ENCODE measurements at regions not wholly inside any gene's neighbourhood (a gene's known extent, or its start where the extent isn't known, plus 50 kb on each side); places are given as distances from the start of the nearest gene placed in this dataset.

DNA sequence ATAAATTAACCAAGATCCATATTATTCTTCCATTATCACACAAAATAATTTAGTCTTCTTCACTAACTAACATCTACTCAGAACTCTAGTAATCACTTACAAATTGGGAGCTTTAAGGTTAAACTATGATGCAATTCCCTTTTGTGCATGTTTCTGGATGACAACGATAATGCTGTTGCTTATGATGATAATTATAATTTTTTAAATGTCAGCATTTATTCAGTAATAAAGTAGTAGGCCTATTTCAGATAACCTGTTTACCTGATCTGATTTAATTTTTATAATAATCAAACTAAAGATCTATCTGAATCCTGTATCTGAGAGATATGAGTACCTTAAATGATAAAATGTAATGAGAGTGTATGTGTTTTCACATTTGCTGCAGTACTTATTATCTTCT lies 507.8 kb upstream of the GRID2 start:
- no peak for ATAC-seq (ENCODE audit: low FRiP score in 2 of 2)
- Histone ChIP-seq H3K27ac (no peak overlapping the region), H3K36me3 (no peaks in the 10 kb centered on the region), H3K4me1 (no peaks in the 10 kb centered on the region), H3K4me3 (no peak overlapping the region), H3K9me3 (no peaks in the 10 kb centered on the region), H3K27me3 (no peaks in the 10 kb centered on the region)
- TF ChIP-seq EP300 (IDR thresholded peaks at IDR 0.05) (no peak), POLR2AphosphoS5 (IDR thresholded peaks at IDR 0.05) (no peak), POLR2A (IDR thresholded peaks at IDR 0.05) (no peak)
- TF ChIP-seq, protein P1, sequence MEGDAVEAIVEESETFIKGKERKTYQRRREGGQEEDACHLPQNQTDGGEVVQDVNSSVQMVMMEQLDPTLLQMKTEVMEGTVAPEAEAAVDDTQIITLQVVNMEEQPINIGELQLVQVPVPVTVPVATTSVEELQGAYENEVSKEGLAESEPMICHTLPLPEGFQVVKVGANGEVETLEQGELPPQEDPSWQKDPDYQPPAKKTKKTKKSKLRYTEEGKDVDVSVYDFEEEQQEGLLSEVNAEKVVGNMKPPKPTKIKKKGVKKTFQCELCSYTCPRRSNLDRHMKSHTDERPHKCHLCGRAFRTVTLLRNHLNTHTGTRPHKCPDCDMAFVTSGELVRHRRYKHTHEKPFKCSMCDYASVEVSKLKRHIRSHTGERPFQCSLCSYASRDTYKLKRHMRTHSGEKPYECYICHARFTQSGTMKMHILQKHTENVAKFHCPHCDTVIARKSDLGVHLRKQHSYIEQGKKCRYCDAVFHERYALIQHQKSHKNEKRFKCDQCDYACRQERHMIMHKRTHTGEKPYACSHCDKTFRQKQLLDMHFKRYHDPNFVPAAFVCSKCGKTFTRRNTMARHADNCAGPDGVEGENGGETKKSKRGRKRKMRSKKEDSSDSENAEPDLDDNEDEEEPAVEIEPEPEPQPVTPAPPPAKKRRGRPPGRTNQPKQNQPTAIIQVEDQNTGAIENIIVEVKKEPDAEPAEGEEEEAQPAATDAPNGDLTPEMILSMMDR (IDR thresholded peaks at IDR 0.05), result no peak
- 88 to 89% methylated on average over 1 of the region's 1 CpG for WGBS, 2 donors
- DNase-seq, result no peak

DNA sequence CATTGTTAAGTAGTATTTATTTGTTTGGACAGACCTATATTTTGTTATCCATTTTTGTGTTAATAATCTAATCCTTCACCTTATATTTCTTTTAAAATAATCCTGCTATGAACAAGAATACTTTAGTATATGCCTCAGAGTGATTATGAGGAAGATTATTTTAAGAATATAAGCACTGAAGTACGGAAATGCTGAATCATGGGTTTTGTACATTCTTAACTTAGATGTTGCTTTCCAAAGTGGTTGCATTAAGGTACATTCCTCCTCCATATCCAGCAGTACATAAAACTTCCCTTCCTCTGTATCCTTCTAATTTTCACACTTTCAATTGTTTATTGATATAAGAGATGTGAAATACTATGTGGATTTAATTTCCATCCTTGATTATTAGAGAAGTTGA lies 491.4 kb upstream of the GRID2 start:
- 67 to 70% methylated on average over 1 of the region's 1 CpG for WGBS, 2 donors
- no peak for DNase-seq
- H3K27ac ChIP-seq, result no peak overlapping the region
- no peaks in the 10 kb centered on the region for H3K4me1 ChIP-seq
- no peaks in the 10 kb centered on the region for H3K36me3 ChIP-seq
- ATAC-seq (ENCODE audit: low FRiP score in 2 of 2), result no peak
- H3K9me3 ChIP-seq, result no peaks in the 10 kb centered on the region
- TF ChIP-seq EP300 (IDR thresholded peaks at IDR 0.05), result no peak
- TF ChIP-seq POLR2A (IDR thresholded peaks at IDR 0.05), result no peak
- TF ChIP-seq POLR2AphosphoS5 (IDR thresholded peaks at IDR 0.05), result no peak
- TF ChIP-seq, protein P1 (IDR thresholded peaks at IDR 0.05), result no peak
- H3K27me3 ChIP-seq, result no peaks in the 10 kb centered on the region
- H3K4me3 ChIP-seq, result no peak overlapping the region

DNA sequence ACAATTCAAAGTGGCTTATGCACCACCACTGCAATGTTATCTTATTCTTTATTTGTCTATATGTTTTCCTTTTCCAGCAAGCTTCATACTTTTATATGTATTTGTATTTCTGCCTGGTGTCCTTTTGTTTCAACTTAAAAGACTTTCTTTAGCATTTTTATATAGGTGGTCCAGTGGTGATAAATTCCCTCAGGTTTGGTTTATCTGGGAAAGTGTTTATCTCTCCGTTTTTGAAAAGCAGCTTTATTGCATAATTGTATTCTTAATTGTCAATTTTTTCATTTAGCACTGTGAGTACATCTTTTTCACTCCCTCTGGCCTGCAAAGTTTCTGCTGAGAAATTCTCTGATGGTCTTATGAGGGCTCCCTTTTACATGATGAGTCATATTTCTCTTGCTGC lies 479.0 kb upstream of the GRID2 start:
- DNase-seq, result no peak
- peaks cover 0 to 5% (median 2%) of the 10 kb centered on the region in 4 donors for H3K9me3 ChIP-seq
- no peak overlapping the region for H3K4me3 ChIP-seq
- 69 to 74% methylated on average over 1 of the region's 1 CpG for WGBS, 2 donors
- H3K4me1 ChIP-seq, result no peaks in the 10 kb centered on the region
- H3K27me3 ChIP-seq, result no peaks in the 10 kb centered on the region
- no peaks in the 10 kb centered on the region for H3K36me3 ChIP-seq
- no peak for ATAC-seq (ENCODE audit: low FRiP score in 2 of 2)
- H3K27ac ChIP-seq, result no peak overlapping the region
- TF ChIP-seq POLR2A (IDR thresholded peaks at IDR 0.05) (no peak), EP300 (IDR thresholded peaks at IDR 0.05) (no peak), POLR2AphosphoS5 (IDR thresholded peaks at IDR 0.05) (no peak)
- TF ChIP-seq, protein P1 (IDR thresholded peaks at IDR 0.05), result no peak

DNA sequence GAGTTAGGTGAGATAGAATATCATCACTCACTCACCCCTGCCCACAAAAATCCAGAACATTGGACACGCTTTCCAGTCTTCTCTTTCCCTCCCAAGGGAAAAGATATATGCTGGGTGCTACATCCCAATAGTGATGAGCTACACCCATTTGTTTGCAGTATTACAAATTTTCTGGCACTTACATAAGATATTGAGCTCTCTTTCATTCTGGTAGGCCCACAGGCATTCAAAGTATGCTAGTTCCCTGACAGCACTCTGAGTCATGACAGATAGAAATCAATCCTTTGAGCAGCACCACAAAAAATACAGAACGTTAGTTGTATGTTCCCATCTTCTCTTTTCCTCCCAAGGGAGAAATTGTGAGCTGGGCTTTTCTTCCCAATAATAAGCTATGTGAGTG lies 477.6 kb upstream of the GRID2 start:
- no peak for TF ChIP-seq POLR2A (IDR thresholded peaks at IDR 0.05)
- no peak for TF ChIP-seq EP300 (IDR thresholded peaks at IDR 0.05)
- TF ChIP-seq, protein P1 (IDR thresholded peaks at IDR 0.05), result no peak
- TF ChIP-seq POLR2AphosphoS5 (IDR thresholded peaks at IDR 0.05), result no peak
- Histone ChIP-seq H3K4me1 (no peaks in the 10 kb centered on the region), H3K9me3 (peaks cover 0 to 5% (median 2%) of the 10 kb centered on the region in 4 donors), H3K27ac (no peak overlapping the region), H3K27me3 (no peaks in the 10 kb centered on the region), H3K4me3 (no peak overlapping the region), H3K36me3 (no peaks in the 10 kb centered on the region)
- 88 to 89% methylated on average over 2 of the region's 2 CpGs for WGBS, 2 donors
- no peak for DNase-seq
- no peak for ATAC-seq (ENCODE audit: low FRiP score in 2 of 2)

DNA sequence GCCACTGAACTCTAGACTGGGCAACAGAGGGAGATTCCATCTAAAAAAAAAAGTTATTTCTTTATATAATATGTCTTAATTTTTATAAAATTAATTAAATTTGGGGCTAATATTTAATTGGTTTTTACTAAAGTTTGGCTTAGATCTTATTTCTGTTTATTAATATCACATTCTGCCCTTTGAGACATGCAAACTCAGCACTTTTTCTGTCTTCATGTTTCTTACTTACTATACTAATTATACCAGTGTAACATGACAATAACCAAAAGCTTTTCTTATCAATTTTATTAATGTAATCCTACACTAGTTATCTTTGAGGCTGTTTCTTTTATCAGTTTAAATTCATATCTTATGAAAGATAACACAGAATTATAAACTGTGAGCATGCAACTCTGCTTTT lies 475.9 kb upstream of the GRID2 start:
- no peaks in the 10 kb centered on the region for H3K27me3 ChIP-seq
- H3K4me3 ChIP-seq, result no peak overlapping the region
- H3K36me3 ChIP-seq, result no peaks in the 10 kb centered on the region
- H3K4me1 ChIP-seq, result no peaks in the 10 kb centered on the region
- TF ChIP-seq POLR2A (IDR thresholded peaks at IDR 0.05) (no peak), EP300 (IDR thresholded peaks at IDR 0.05) (no peak), POLR2AphosphoS5 (IDR thresholded peaks at IDR 0.05) (no peak)
- TF ChIP-seq, protein P1 (IDR thresholded peaks at IDR 0.05), result no peak
- H3K27ac ChIP-seq, result no peak overlapping the region
- ATAC-seq (ENCODE audit: low FRiP score in 2 of 2) (no peak), DNase-seq (no peak)
- peaks cover 3 to 10% (median 5%) of the 10 kb centered on the region in 4 donors for H3K9me3 ChIP-seq
